ENCODE measurements at regions not wholly inside any gene's neighbourhood (a gene's known extent, or its start where the extent isn't known, plus 50 kb on each side); places are given as distances from the start of the nearest gene placed in this dataset.

DNA sequence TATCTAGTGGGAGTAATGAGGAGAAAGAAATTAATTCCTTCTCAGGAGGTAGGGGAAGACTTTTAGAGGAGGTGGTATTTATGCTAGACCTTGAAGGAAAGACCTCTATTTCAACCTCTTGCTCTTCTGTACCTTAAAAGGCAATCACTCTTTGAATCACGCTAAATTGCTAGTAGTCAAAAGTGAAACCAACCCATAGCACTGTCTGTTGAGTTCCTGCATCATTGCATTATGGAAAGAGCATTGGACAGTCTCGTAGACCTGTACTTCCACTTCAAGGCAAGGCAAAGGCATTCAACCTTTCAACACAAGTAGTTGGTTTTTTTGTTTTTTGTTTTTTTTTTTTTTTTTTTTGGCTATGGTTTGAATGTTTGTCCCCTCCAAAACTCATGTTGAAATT is 770.4 kb downstream of the ETS1 start:
- 58 to 81% methylated on average over 2 of the region's 2 CpGs for WGBS, 2 donors
- intact Hi-C loops (cut with DNase I), result no loop called here
- no peaks in the 10 kb centered on the region for H3K27me3 ChIP-seq
- no peak overlapping the region for H3K27ac ChIP-seq
- H3K4me1 ChIP-seq, result no peaks in the 10 kb centered on the region
- no peaks in the 10 kb centered on the region for H3K36me3 ChIP-seq
- TF ChIP-seq, protein P1, sequence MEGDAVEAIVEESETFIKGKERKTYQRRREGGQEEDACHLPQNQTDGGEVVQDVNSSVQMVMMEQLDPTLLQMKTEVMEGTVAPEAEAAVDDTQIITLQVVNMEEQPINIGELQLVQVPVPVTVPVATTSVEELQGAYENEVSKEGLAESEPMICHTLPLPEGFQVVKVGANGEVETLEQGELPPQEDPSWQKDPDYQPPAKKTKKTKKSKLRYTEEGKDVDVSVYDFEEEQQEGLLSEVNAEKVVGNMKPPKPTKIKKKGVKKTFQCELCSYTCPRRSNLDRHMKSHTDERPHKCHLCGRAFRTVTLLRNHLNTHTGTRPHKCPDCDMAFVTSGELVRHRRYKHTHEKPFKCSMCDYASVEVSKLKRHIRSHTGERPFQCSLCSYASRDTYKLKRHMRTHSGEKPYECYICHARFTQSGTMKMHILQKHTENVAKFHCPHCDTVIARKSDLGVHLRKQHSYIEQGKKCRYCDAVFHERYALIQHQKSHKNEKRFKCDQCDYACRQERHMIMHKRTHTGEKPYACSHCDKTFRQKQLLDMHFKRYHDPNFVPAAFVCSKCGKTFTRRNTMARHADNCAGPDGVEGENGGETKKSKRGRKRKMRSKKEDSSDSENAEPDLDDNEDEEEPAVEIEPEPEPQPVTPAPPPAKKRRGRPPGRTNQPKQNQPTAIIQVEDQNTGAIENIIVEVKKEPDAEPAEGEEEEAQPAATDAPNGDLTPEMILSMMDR (IDR thresholded peaks at IDR 0.05), result no peak
- no peak for TF ChIP-seq POLR2A (IDR thresholded peaks at IDR 0.05)
- no peak for DNase-seq
- H3K4me3 ChIP-seq, result no peak overlapping the region
- no peaks in the 10 kb centered on the region for H3K9me3 ChIP-seq

DNA sequence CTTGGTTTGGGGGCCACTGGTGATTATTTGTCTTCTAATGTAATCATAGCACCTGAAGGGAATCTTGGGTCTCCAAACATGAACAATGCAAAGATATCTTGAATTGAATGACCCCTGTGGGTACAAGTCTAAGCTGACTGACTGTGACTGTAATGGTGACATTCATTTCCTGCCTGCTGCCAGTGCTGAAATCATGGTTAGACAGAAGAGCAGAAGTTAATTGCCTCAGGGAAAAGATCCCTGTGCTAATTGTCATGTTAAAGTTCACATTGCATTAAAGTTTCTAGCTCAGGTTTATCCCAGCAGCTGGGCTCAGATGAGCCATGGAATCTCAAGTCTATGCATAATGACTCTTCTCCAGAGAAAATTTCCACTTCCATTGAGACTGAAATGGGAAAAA is 772.0 kb downstream of the ETS1 start:
- intact Hi-C loops (cut with DNase I), result no loop called here

DNA sequence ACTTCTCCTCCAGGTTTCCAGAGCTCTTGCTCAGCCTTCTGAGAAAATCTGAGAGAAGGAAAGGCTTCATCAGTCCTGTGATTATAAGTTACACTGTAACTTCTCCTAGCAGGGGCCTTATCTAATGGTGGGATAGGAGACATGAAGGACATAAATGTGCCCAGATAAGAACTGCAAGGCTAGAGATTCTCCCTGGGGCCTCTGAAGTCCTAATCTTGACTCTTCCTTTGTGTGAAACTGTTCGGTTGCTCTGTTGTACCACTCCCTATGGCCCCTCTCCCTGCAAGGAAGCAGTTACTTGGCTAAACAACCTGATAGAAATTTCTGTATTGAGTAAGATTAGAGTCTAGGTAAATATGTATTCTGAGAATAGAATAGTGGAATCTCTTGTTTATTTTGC is 780.9 kb downstream of the ETS1 start:
- TF ChIP-seq, protein P1 (IDR thresholded peaks at IDR 0.05), result no peak
- no peak for TF ChIP-seq POLR2A (IDR thresholded peaks at IDR 0.05)
- intact Hi-C loops (cut with DNase I), result no loop called here
- Histone ChIP-seq H3K9me3 (no peaks in the 10 kb centered on the region), H3K36me3 (no peaks in the 10 kb centered on the region), H3K27me3 (no peaks in the 10 kb centered on the region), H3K4me3 (no peak overlapping the region), H3K4me1 (no peaks in the 10 kb centered on the region), H3K27ac (no peak overlapping the region)
- WGBS, 2 donors, result 50 to 64% methylated on average over 1 of the region's 1 CpG
- DNase-seq, result no peak

More for the DNA sequence above, 772.0 kb downstream of the ETS1 start:
- TF ChIP-seq, protein P1 (IDR thresholded peaks at IDR 0.05), result no peak
- no peak for TF ChIP-seq POLR2A (IDR thresholded peaks at IDR 0.05)
- no peak overlapping the region for H3K4me3 ChIP-seq
- no peaks in the 10 kb centered on the region for H3K27me3 ChIP-seq
- no peak for DNase-seq
- no peaks in the 10 kb centered on the region for H3K4me1 ChIP-seq
- H3K27ac ChIP-seq, result no peak overlapping the region
- H3K9me3 ChIP-seq, result no peaks in the 10 kb centered on the region
- H3K36me3 ChIP-seq, result no peaks in the 10 kb centered on the region

DNA sequence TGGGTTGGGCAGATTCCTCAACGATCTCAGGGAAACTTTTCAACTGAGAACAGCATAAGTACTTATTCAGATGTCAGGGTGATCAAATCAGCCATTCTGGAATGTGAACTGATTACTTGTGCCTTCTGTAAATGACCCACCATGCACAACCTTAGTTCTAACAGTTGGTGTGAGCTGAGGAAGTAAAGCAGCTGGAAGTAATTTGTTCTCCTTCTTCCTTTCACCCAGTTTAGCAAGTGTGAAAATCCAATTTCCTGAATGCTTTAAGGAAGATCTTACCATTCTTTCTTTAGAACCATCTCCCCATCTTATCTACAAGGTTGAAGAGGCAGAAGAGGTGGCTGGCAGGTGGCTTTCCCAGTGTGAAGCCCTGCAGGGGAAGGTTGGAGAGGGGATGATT is 781.6 kb downstream of the ETS1 start:
- Histone ChIP-seq H3K27me3 (no peaks in the 10 kb centered on the region), H3K4me1 (no peaks in the 10 kb centered on the region), H3K27ac (no peak overlapping the region), H3K36me3 (no peaks in the 10 kb centered on the region), H3K4me3 (no peak overlapping the region), H3K9me3 (no peaks in the 10 kb centered on the region)
- WGBS, 2 donors, result 25 to 50% methylated on average over 1 of the region's 1 CpG
- no peak for DNase-seq
- intact Hi-C loops (cut with DNase I), result no loop called here
- TF ChIP-seq, protein P1 (IDR thresholded peaks at IDR 0.05), result no peak
- TF ChIP-seq POLR2A (IDR thresholded peaks at IDR 0.05), result no peak

DNA sequence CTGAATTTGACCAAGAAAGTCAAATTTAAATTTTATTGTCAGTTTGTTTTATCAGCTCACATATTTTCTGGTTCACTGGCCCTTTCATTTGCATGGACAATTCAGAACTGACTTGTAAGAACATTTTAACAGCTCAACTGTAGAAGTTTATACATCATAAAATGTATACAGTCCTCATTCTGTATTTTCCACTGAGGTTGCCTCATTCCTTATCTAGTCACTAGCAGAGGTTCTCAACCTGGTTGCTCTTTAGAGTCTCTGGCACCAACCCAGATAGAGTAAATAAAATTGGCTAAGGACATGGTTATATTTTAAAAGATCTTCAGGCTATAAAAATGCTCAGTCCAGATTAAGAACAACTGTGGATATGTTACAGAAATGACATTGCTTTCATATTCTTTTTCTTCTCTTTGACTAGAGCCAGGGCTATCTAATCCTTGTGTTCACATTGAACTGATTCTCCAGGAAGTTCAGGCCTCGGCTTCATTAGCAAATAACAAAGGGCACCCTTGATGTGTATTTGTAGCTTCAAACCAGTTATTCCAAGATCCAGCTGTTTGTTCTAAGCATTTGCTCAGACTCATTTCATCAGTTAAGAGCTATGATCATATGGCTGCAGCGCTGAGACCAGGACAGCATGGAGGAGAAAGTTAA is 782.5 kb downstream of the ETS1 start:
- Histone ChIP-seq H3K27me3 (no peaks in the 10 kb centered on the region), H3K4me3 (no peak overlapping the region), H3K4me1 (no peaks in the 10 kb centered on the region), H3K9me3 (no peaks in the 10 kb centered on the region), H3K27ac (no peak overlapping the region), H3K36me3 (no peaks in the 10 kb centered on the region)
- WGBS, 2 donors, result 30 to 39% methylated on average over 2 of the region's 2 CpGs
- TF ChIP-seq POLR2A (IDR thresholded peaks at IDR 0.05), result no peak
- TF ChIP-seq, protein P1 (IDR thresholded peaks at IDR 0.05), result no peak
- no peak for DNase-seq
- intact Hi-C loops (cut with DNase I), result no loop called here
